ENCODE measurements at regions not wholly inside any gene's neighbourhood (a gene's known extent, or its start where the extent isn't known, plus 50 kb on each side); places are given as distances from the start of the nearest gene placed in this dataset.

DNA sequence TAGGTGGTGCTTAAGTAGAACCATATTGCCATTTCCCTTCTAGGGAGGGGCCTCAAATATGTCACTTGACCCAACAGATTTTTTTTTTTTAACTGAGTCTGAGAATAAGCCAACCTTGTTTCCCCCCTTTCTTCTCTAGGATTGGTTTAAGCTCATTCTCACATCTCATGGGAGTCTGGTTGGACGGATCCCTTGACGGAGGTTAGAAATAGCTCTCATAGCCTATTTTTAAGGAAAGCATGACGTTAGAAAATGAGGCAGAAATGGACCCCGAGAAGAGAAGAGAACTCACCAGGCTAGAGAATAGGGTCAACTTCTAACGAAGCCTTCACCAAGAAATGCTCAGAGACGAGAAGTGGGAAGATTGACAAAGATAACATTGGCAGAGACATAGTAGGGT is 95.1 kb upstream of the ZFHX3 start:
- H2BK120ac ChIP-seq (replicated peaks; ENCODE audit: low read depth, low read length) = no peak overlapping the region

More for the DNA sequence above, 95.1 kb upstream of the ZFHX3 start:
- no peak overlapping the region for H3K4me2 ChIP-seq (ENCODE audit: insufficient read depth in 1 of 2, low read depth in 2 of 2, low read length in 2 of 2)
- ChIA-PET CTCF (ENCODE audit: partially characterized antibody) (interaction anchor here (0.6 to 0.9 kb wide), 4 partner anchors 53 to 324 kb away, joined by 3 to 4 read pairs (median 3); no protein-coding TSS in a partner anchor), POLR2A (ENCODE audit: partially characterized antibody) (no interaction called here)
- TF ChIP-seq TCF12 (IDR thresholded peaks at IDR 0.05; ENCODE audit: low read depth, low read length) (no peak), RNF2 (IDR thresholded peaks at IDR 0.05; ENCODE audit: borderline replicate concordance, low read depth, low read length, missing control alignments, poor library complexity, severe bottlenecking) (no peak)
- TF ChIP-seq, protein P1, sequence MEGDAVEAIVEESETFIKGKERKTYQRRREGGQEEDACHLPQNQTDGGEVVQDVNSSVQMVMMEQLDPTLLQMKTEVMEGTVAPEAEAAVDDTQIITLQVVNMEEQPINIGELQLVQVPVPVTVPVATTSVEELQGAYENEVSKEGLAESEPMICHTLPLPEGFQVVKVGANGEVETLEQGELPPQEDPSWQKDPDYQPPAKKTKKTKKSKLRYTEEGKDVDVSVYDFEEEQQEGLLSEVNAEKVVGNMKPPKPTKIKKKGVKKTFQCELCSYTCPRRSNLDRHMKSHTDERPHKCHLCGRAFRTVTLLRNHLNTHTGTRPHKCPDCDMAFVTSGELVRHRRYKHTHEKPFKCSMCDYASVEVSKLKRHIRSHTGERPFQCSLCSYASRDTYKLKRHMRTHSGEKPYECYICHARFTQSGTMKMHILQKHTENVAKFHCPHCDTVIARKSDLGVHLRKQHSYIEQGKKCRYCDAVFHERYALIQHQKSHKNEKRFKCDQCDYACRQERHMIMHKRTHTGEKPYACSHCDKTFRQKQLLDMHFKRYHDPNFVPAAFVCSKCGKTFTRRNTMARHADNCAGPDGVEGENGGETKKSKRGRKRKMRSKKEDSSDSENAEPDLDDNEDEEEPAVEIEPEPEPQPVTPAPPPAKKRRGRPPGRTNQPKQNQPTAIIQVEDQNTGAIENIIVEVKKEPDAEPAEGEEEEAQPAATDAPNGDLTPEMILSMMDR (IDR thresholded peaks at IDR 0.05; ENCODE audit: control extremely low read depth in 1 of 3, insufficient read depth in 1 of 3, low read depth in 1 of 3, low read length in 3 of 3) = no peak
- no peak overlapping the region for H3K56ac ChIP-seq (replicated peaks; ENCODE audit: insufficient read length, low read depth, low read length)
- no peak overlapping the region for H2AFZ ChIP-seq (ENCODE audit: low read length)
- H3K79me2 ChIP-seq (ENCODE audit: control insufficient read depth in 1 of 2, insufficient read depth in 2 of 2, low read length in 2 of 2) = no peaks in the 10 kb centered on the region
- no peak overlapping the region for H3K4ac ChIP-seq (replicated peaks; ENCODE audit: insufficient read length, low read depth, low read length)
- no peaks in the 10 kb centered on the region for H3K79me1 ChIP-seq (ENCODE audit: low read depth, low read length)
- no peak overlapping the region for H4K8ac ChIP-seq (ENCODE audit: extremely low read depth, insufficient read depth, low read length)
- H2BK15ac ChIP-seq (ENCODE audit: low read length) = no peak overlapping the region
- WGBS, 2 experiments (ENCODE audit: extremely low coverage in 1 of 2, insufficient coverage in 1 of 2, insufficient read length in 1 of 2, insufficient replicate concordance in 2 of 2, low coverage in 1 of 2, low lambda C conversion rate in 2 of 2, missing lambda C conversion rate in 1 of 2) = 90% methylated on average over 6 of the region's 6 CpGs; no CpG with 5 or more reads in 1 of the 2 experiments
- H3K27ac ChIP-seq (ENCODE audit: low read depth, low read length) = no peak overlapping the region
- H4K91ac ChIP-seq (replicated peaks; ENCODE audit: insufficient read length, low read length) = no peak overlapping the region
- no peak overlapping the region for H2BK5ac ChIP-seq (ENCODE audit: low read depth, low read length)
- H3K36me3 ChIP-seq (ENCODE audit: control insufficient read depth in 2 of 4, insufficient read depth in 4 of 4, low read length in 3 of 4) = no peaks in the 10 kb centered on the region
- H2BK12ac ChIP-seq (ENCODE audit: low read depth, low read length) = no peak overlapping the region
- no peak overlapping the region for H2AK5ac ChIP-seq (ENCODE audit: low read depth, low read length)
- H2BK20ac ChIP-seq (ENCODE audit: low read length) = no peak overlapping the region
- FAIRE-seq (no peak), DNase-seq (ENCODE audit: low read depth in 1 of 2, low spot score in 2 of 2) (no peak)
- peaks cover 2 to 10% (median 7%) of the 10 kb centered on the region in 4 experiments; a peak in 5 of 7 replicates for H3K4me1 ChIP-seq (replicated peaks in 1 of 4; ENCODE audit: control insufficient read depth in 3 of 4, insufficient read depth in 4 of 4, low read length in 3 of 4)
- H3K9ac ChIP-seq (replicated peaks in 1 of 4; ENCODE audit: extremely low read depth in 1 of 4, low read depth in 3 of 4, low read length in 3 of 4) = no peak overlapping the region
- no peaks in the 10 kb centered on the region for H3K23me2 ChIP-seq (ENCODE audit: low read depth, low read length)
- no peak overlapping the region for H3K4me3 ChIP-seq (ENCODE audit: extremely low read depth in 1 of 4, insufficient read depth in 2 of 4, low read depth in 3 of 4, low read length in 4 of 4)
- H4K20me1 ChIP-seq (replicated peaks in 1 of 2; ENCODE audit: control insufficient read depth in 1 of 2, insufficient read depth in 2 of 2, low read length in 2 of 2) = no peaks in the 10 kb centered on the region
- no peaks in the 10 kb centered on the region for H3K27me3 ChIP-seq (replicated peaks in 1 of 4; ENCODE audit: control insufficient read depth in 3 of 4, extremely low read depth in 1 of 4, insufficient read depth in 3 of 4, low read length in 3 of 4)
- no peak overlapping the region for H4K5ac ChIP-seq (ENCODE audit: insufficient read length, low read depth, low read length)
- H3K23ac ChIP-seq (ENCODE audit: insufficient read length) = no peak overlapping the region
- H3K18ac ChIP-seq (ENCODE audit: extremely low read depth, low read length) = no peak overlapping the region
- H3K14ac ChIP-seq (ENCODE audit: insufficient read length) = no peak overlapping the region
- H3K9me3 ChIP-seq (ENCODE audit: insufficient read depth in 2 of 2, low read depth in 1 of 2, low read length in 1 of 2) = no peaks in the 10 kb centered on the region

Data from H1 (cell line).